GM12872 (cell line): ENCODE measurements at regions not wholly inside any gene's neighbourhood (a gene's known extent, or its start where the extent isn't known, plus 50 kb on each side); places are given as distances from the start of the nearest gene placed in this dataset.

Experiments
- CTCF ChIP-seq: IDR thresholded peaks from 3 replicates; pipeline ENCODE4 v1.5.1; 2011; ENCODE audit warnings: low read depth, mild to moderate bottlenecking, low read length, moderate library complexity; ENCODE audit not compliant: insufficient read depth

GRCh38 chr5:133807348-133807747 is 161.1 kb downstream of the C5orf15 start:
- no peak for TF ChIP-seq CTCF

GRCh38 chr5:133806847-133807246 is 161.6 kb downstream of the C5orf15 start:
- TF ChIP-seq CTCF = no peak

GRCh38 chr5:133801955-133802751 is 166.3 kb downstream of the C5orf15 start:
- TF ChIP-seq CTCF = no peak

- TF ChIP-seq CTCF = no peak
Observed at GRCh38 chr5:133801431-133801830, 167.0 kb downstream of the C5orf15 start.

GRCh38 chr5:133799571-133800237 is 168.7 kb downstream of the C5orf15 start:
- no peak for TF ChIP-seq CTCF

- no peak for TF ChIP-seq CTCF
Observed at GRCh38 chr5:133797167-133797566, 171.3 kb downstream of the C5orf15 start.

GRCh38 chr5:133796186-133796585 is 172.2 kb downstream of the C5orf15 start:
- no peak for TF ChIP-seq CTCF
